ENCODE measurements at regions not wholly inside any gene's neighbourhood (a gene's known extent, or its start where the extent isn't known, plus 50 kb on each side); places are given as distances from the start of the nearest gene placed in this dataset.

DNA sequence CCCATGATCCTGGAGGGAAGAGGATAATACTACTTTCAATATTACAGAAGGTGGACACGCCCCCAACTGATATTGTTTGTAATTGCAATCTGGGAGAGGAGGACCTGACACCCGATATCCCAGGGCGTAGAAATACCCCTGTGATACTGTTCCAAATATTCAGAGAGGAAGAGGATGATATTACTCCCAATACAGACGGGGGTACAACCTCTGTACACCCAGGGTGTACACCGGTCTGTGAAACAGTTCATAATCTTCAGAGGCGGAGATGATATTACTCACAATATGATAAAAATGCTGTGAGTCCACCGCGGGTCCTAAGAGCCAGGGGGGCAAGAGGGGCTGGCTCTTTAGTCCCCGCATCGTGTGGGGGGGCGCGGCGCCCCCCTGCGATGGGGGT is 57.2 kb upstream of the ALDH3B2 start:
- TF ChIP-seq, protein P1, sequence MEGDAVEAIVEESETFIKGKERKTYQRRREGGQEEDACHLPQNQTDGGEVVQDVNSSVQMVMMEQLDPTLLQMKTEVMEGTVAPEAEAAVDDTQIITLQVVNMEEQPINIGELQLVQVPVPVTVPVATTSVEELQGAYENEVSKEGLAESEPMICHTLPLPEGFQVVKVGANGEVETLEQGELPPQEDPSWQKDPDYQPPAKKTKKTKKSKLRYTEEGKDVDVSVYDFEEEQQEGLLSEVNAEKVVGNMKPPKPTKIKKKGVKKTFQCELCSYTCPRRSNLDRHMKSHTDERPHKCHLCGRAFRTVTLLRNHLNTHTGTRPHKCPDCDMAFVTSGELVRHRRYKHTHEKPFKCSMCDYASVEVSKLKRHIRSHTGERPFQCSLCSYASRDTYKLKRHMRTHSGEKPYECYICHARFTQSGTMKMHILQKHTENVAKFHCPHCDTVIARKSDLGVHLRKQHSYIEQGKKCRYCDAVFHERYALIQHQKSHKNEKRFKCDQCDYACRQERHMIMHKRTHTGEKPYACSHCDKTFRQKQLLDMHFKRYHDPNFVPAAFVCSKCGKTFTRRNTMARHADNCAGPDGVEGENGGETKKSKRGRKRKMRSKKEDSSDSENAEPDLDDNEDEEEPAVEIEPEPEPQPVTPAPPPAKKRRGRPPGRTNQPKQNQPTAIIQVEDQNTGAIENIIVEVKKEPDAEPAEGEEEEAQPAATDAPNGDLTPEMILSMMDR (IDR thresholded peaks at IDR 0.05), result no peak
- TF ChIP-seq EZH2 (IDR thresholded peaks at IDR 0.05; ENCODE audit: borderline replicate concordance, insufficient read depth, low read depth, low read length, poor library complexity, severe bottlenecking), result no peak
